Endodermal cell (in vitro differentiated cells): ENCODE measurements at regions not wholly inside any gene's neighbourhood (a gene's known extent, or its start where the extent isn't known, plus 50 kb on each side); places are given as distances from the start of the nearest gene placed in this dataset.

Experiments used
- DNase-seq: peaks from one replicate; pipeline ENCODE4 v3.0.0-alpha.2; 2017
- H3K27ac ChIP-seq: 2 replicates; pipeline ENCODE4 v1.5.1; 2013; ENCODE audit warnings: mild to moderate bottlenecking, low read depth, low read length, moderate library complexity
- H3K27me3 ChIP-seq: 2 replicates; pipeline ENCODE4 v1.6.1; 2013; ENCODE audit warnings: mild to moderate bottlenecking, low read length, moderate library complexity; ENCODE audit not compliant: insufficient read depth, control insufficient read depth, poor library complexity, severe bottlenecking
- H3K36me3 ChIP-seq: 2 replicates; pipeline ENCODE4 v1.7.0; 2013; ENCODE audit warnings: mild to moderate bottlenecking, low read length, moderate library complexity; ENCODE audit not compliant: control insufficient read depth, insufficient read depth
- H3K4me1 ChIP-seq: one replicate; pipeline ENCODE4 v1.7.0; 2013; ENCODE audit warnings: low read length; ENCODE audit not compliant: control insufficient read depth, insufficient read depth
- H3K4me3 ChIP-seq: 2 replicates; pipeline ENCODE4 v1.5.1; 2013; ENCODE audit warnings: mild to moderate bottlenecking, low read length, moderate library complexity
- H3K9ac ChIP-seq: 2 replicates; pipeline ENCODE4 v1.6.1; 2013; ENCODE audit warnings: mild to moderate bottlenecking, low read length, moderate library complexity; ENCODE audit not compliant: poor library complexity, severe bottlenecking; ENCODE audit errors: extremely low read depth
- H3K9me3 ChIP-seq: 2 replicates; pipeline ENCODE4 v1.6.1; 2013; ENCODE audit warnings: mild to moderate bottlenecking, low read length, moderate library complexity; ENCODE audit not compliant: control insufficient read depth
- H3K27ac Mint-ChIP-seq: 2 replicates; pipeline ENCODE4 v1.8.0; 2020; ENCODE audit warnings: mixed read lengths
- H3K27me3 Mint-ChIP-seq: 2 replicates; pipeline ENCODE4 v1.8.0; 2021; ENCODE audit warnings: mild to moderate bottlenecking, mixed read lengths; ENCODE audit not compliant: insufficient read depth
- H3K36me3 Mint-ChIP-seq: 2 replicates; pipeline ENCODE4 v1.8.0; 2020; ENCODE audit warnings: low read depth, mixed read lengths
- H3K4me1 Mint-ChIP-seq: 2 replicates; pipeline ENCODE4 v1.8.0; 2020; ENCODE audit warnings: mixed read lengths
- H3K4me3 Mint-ChIP-seq: 2 replicates; pipeline ENCODE4 v1.8.0; 2020; ENCODE audit warnings: mild to moderate bottlenecking, moderate library complexity, mixed read lengths
- H3K9me3 Mint-ChIP-seq: 2 replicates; pipeline ENCODE4 v1.8.0; 2020; ENCODE audit warnings: mild to moderate bottlenecking, mixed read lengths
- WGBS, 2 experiments: methylation state at CpG; one replicate each; pipeline versions ENCODE4 v1.1.5 to v1.1.7; 2013; ENCODE audit warnings: missing lambda C conversion rate in 2 of 2, mixed read lengths in 1 of 2; ENCODE audit not compliant: insufficient coverage in 1 of 2, insufficient read length in 1 of 2; 5-methylcytosine and 5-hydroxymethylcytosine counted together
- TF ChIP-seq, protein P1 (sequence below): fragments of 200-600 bp; sonication (generic); conservative IDR thresholded peaks from 2 replicates; pipeline ENCODE4 v1.5.0; 2021; ENCODE audit warnings: antibody characterized with exemption, mild to moderate bottlenecking

DNA sequence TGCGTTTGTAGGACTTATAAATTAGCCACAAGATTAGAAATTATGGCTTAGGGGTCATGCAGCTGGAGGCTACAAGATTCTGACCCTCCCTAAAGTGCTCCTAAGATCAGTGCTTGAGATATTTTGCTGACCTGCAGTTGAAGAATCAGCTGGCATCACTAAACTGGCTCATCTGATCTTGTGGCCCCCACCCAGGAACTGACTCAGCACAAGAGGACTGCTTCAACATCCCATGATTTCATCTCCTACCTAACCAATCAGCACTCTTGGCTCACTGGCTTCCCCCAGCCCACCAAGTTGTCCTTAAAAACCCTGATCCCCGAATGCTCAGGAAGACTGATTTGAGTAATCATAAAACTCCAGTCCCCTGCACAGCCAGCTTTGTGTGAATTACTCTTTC lies 86.4 kb upstream of the ERCC4 start:
- 80 to 90% methylated on average over 1 to 2 of the region's 2 CpGs for WGBS, 2 experiments
- no peaks in the 10 kb centered on the region for H3K36me3 ChIP-seq

DNA sequence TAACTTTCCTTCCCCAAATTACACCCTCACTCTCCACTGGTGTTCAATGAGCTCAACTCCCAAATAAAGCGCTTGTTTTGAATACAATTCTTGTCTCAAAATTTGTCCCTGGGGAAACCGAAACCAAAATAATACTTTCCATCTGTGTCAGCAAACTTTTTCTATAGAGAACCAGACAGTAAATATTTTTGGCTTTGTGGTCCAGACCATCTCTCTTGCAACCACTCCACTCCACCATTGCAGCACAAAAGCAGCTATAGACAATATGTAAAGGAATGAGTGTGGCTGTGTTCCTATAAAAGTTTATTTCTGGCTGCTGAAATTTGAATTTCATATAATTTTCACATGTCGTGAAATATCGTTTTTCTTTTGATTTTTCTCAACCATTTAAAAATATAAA lies 84.6 kb upstream of the ERCC4 start:
- 87 to 97% methylated on average over 4 of the region's 4 CpGs for WGBS, 2 experiments
- no peaks in the 10 kb centered on the region for H3K4me1 ChIP-seq
- H3K9ac ChIP-seq, result no peak overlapping the region
- Mint-ChIP-seq H3K4me1 (no peaks in the 10 kb centered on the region), H3K4me3 (no peak overlapping the region), H3K27ac (no peak overlapping the region), H3K36me3 (no peaks in the 10 kb centered on the region), H3K9me3 (no peaks in the 10 kb centered on the region), H3K27me3 (peaks cover 3% of the 10 kb centered on the region)
- no peaks in the 10 kb centered on the region for H3K27me3 ChIP-seq
- H3K27ac ChIP-seq, result no peak overlapping the region
- no peaks in the 10 kb centered on the region for H3K36me3 ChIP-seq
- no peak overlapping the region for H3K4me3 ChIP-seq
- no peaks in the 10 kb centered on the region for H3K9me3 ChIP-seq
- TF ChIP-seq, protein P1, sequence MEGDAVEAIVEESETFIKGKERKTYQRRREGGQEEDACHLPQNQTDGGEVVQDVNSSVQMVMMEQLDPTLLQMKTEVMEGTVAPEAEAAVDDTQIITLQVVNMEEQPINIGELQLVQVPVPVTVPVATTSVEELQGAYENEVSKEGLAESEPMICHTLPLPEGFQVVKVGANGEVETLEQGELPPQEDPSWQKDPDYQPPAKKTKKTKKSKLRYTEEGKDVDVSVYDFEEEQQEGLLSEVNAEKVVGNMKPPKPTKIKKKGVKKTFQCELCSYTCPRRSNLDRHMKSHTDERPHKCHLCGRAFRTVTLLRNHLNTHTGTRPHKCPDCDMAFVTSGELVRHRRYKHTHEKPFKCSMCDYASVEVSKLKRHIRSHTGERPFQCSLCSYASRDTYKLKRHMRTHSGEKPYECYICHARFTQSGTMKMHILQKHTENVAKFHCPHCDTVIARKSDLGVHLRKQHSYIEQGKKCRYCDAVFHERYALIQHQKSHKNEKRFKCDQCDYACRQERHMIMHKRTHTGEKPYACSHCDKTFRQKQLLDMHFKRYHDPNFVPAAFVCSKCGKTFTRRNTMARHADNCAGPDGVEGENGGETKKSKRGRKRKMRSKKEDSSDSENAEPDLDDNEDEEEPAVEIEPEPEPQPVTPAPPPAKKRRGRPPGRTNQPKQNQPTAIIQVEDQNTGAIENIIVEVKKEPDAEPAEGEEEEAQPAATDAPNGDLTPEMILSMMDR, result no peak
- no peak for DNase-seq

More for the DNA sequence above, 86.4 kb upstream of the ERCC4 start:
- H3K9me3 ChIP-seq, result no peaks in the 10 kb centered on the region
- no peak for DNase-seq
- no peak overlapping the region for H3K27ac ChIP-seq
- no peak overlapping the region for H3K9ac ChIP-seq
- Mint-ChIP-seq H3K27me3 (peaks cover 3% of the 10 kb centered on the region), H3K4me1 (no peaks in the 10 kb centered on the region), H3K27ac (no peak overlapping the region), H3K4me3 (no peak overlapping the region), H3K36me3 (no peaks in the 10 kb centered on the region), H3K9me3 (no peaks in the 10 kb centered on the region)
- no peaks in the 10 kb centered on the region for H3K4me1 ChIP-seq
- no peaks in the 10 kb centered on the region for H3K27me3 ChIP-seq
- TF ChIP-seq, protein P1, result no peak
- H3K4me3 ChIP-seq, result no peak overlapping the region

DNA sequence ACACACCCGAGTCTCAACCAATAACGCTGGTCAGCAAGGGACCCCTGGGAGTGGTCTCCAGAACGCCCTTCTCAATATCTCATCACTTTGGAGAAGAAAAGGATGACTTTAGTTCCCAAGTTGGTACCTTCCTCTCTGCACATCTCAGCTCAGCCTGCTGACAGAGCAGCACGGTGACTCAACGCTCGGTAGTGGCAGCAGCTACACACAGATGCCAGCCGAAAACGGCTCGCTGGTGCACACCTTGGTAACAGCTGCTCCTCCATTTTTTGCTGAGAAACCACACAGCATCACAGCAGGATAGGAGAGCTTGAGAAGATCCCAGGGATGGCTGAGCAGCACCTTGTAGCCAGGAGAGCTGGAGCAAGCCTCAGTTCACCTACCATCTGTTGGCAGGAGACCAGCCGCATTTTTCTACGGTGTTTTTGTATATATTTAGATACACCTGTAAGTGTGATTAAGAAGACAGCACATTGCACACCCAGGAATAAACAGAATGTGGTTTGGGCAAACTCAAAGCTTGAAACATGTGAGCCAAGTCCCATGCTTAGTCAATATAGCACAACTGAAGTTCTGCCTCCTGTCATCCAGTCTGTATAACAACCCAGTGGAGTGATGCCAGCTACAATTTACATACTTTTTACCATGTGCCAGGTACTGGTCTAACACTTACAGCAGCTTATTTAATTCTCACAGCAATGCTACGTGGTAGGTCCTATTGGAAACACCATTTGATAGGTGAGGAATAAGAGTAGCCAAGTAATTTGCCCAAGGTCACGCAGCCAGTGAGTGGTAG lies 83.8 kb upstream of the ERCC4 start:
- no peak overlapping the region for H3K4me3 ChIP-seq
- Mint-ChIP-seq H3K9me3 (no peaks in the 10 kb centered on the region), H3K36me3 (no peaks in the 10 kb centered on the region), H3K27ac (no peak overlapping the region), H3K4me3 (no peak overlapping the region), H3K4me1 (no peaks in the 10 kb centered on the region), H3K27me3 (peaks cover under 1% of the 10 kb centered on the region)
- H3K27me3 ChIP-seq, result no peaks in the 10 kb centered on the region
- no peaks in the 10 kb centered on the region for H3K9me3 ChIP-seq
- no peak for DNase-seq
- WGBS, 2 experiments, result 94 to 97% methylated on average over 10 to 13 of the region's 13 CpGs
- no peaks in the 10 kb centered on the region for H3K4me1 ChIP-seq
- TF ChIP-seq, protein P1, result no peak
- H3K9ac ChIP-seq, result no peak overlapping the region
- no peak overlapping the region for H3K27ac ChIP-seq
- H3K36me3 ChIP-seq, result no peaks in the 10 kb centered on the region
